NCI-H524 (cell line): ENCODE measurements at regions not wholly inside any gene's neighbourhood (a gene's known extent, or its start where the extent isn't known, plus 50 kb on each side); places are given as distances from the start of the nearest gene placed in this dataset.
"Not testable (repeated sequence)": the region's sequence is repeated elsewhere in the genome, so short reads cannot be mapped to it uniquely, and the experiment has no call there.

Source experiments
- DNase-seq, 2 experiments: peaks; one replicate each; lab custom pipeline; 2025; lab: John Stamatoyannopoulos, UW

DNA sequence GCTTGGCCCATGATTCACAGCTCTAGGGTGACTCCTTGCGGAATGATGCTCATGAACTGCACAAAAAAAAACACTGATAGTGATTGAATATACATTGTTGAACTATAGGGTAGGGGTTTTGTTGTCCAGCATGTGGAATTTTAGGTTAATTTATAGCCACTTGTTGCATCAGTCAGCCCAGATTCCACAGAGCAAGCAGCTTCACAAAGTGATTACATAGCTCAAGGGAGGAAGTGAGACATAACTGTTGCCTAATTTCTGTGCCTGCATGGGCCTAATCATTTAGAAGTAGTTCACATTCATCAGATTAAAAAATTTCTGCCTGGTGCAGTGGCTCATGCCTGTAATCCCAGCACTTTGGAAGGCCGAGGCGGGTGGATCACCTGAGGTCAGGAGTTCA, 142.2 kb upstream of the ZNF722 start:
- not testable (repeated sequence) for DNase-seq

DNA sequence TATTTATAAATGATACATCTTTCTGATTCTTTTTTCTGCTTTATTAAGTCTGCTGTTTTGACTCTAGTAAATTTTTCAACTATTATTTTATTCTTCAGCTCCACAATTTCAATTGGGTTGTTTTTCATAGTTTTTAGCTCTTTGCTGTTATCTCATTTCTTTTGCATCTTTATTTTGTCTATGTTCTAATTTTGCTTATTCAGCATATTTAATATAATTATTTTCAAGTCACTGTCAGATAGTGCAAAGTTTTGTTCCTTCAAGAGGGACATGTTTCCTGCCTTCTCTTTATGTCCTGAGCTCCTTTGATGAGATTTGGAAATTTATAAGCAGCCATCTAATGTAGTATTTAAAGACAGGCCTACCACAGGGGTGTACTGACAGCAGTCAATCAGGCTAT, 131.5 kb upstream of the ZNF722 start:
- DNase-seq = no peak

DNA sequence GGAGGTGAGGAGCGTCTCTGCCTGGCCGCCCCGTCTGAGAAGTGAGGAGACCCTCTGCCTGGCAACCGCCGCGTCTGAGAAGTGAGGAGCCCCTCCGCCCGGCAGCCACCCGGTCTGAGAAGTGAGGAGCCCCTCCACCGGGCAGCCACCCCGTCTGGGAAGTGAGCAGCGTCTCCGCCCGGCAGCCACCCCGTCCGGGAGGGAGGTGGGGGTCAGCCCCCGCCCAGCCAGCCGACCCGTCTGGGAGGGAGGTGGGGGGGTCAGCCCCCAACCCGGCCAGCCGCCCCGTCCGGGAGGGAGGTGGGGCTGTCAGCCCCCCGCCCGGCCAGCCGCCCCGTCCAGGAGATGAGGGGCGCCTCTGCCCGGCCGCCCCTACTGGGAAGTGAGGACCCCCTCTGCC, 124.4 kb upstream of the ZNF722 start:
- not testable (repeated sequence) for DNase-seq

DNA sequence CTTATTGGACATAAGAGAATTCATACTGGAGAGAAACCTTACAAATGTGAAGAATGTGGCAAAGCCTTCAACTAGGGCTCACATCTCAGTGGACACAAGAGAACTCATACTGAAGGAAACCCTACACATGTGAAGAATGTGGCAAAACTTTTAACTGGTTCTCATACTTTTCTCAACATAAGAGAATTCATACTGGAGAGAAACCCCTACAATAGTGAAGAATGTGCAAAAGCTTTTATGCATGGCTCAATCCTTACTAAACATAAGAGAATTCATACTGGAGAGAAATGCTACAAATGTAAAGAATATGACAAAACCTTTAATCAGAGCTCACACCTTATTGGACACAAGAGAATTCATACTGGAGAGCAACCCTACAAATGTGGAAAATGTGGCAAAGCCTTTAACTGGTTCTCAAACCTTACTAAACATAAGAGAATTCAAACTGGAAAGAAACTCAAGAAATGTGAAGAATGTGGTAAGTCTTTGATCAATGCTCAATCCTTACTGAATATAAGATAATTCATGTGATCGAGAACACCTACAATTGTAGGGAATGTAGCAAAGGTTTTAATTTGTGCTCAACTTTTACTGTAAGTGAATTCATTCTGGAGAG, 121.8 kb upstream of the ZNF722 start:
- DNase-seq = no peak

GRCh38 chr7:63887031-63887430, 111.6 kb upstream of the ZNF722 start:
- no peak for DNase-seq

- peak; percentile 26 to 64 for DNase-seq
Observed at GRCh38 chr7:63899691-63900393, 98.8 kb upstream of the ZNF722 start.

- DNase-seq = peak; percentile 77 to 91
Observed at GRCh38 chr7:63900394-63901203, 98.0 kb upstream of the ZNF722 start.

DNA sequence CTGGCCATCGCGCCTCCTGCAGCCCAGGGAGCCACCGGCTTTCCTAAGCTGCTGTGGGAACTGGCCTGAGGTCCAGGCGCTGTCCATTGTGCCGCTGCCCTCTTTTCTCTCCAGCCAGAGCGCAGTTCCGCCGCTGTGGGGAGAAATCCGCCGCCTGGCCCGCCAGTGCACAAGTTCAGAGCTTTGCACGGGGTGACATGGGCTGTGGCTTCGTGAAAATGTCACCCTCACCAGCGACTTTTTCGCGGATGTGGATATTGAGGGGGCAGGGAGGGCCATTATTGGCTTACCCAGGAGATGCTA, 97.5 kb upstream of the ZNF722 start:
- DNase-seq = not testable (repeated sequence)

- no peak for DNase-seq
Observed at GRCh38 chr7:63918986-63919385, 79.7 kb upstream of the ZNF722 start.

DNA sequence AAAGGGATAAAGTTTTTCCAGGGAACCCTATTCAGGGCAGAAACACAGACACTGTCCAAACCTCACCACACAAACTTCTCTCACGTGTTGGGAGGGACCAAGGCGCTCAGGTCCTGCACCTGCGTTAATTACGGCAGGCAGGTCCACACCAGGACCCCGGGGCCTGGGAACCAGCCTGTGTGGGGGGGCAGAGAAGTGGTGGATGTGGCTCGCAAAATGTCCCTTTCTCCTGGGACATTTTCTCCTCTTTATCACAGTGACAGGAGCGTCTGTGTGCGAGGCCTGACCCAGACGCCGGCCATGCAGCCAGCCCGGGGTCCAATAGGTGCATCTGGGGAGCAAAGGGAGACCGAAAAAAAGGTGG, 73.4 kb upstream of the ZNF722 start:
- peak in 1 of 2 experiments; percentile 8 for DNase-seq

DNA sequence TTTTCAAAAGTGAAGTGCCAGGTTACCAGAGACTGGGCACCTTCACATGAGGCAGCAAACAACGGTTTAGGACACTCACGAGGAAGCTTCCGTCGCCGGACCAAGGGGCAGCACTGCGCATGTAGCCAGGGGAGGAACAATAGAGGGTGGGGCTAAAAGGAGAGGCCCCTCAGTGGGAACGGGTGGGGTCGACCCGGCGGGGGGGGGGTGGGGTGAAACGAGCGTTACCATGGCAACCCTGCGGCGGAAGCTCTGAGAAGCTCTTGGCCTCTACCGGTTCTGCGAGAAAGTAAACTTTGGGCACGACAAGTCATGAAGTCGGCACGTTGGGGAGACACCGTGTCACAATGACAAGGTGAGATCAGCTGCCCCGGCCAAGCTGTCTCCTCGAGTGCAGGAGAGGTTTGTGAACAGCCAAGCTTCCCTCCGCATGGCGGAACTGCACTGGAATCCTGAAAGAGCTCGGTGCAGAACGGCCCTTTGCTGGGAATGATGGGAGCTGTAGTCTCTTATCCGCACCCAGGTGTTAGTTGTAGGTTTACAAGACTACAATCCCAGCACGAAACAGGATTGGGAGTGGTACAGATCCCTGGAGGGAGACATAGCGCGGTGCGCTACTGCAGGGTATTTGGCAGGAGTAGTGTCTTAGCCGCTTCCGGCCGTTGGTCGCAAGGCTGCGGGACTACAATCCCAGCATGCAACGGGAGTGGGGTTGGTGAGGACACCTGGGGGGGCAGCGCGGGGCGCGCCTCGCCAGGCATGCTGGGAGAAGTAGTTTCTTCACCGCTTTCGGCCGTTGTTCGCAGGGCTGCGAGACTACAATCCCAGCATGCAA, 72.8 kb upstream of the ZNF722 start:
- DNase-seq = peak; percentile 85 to 88

DNA sequence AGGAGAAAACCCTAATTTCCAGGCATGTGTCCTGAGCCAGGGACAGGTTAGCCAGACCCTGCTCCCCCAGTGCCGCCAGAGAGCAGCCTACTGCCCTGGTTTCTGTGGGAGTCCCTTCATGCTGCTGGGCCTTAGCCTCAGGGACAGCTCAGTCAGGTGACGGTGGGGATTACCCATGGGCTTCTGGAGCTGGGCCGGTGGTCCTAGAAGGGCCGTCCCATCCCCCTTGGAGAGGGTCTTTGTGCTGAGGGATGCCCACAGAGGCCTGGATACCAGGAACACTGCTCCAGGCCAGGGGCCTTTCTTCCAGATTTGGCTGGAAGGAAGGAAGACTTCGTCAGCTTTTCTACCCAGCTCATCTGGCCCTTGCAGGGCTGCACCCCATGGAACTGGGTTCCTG, 71.4 kb upstream of the ZNF722 start:
- DNase-seq = no peak

DNA sequence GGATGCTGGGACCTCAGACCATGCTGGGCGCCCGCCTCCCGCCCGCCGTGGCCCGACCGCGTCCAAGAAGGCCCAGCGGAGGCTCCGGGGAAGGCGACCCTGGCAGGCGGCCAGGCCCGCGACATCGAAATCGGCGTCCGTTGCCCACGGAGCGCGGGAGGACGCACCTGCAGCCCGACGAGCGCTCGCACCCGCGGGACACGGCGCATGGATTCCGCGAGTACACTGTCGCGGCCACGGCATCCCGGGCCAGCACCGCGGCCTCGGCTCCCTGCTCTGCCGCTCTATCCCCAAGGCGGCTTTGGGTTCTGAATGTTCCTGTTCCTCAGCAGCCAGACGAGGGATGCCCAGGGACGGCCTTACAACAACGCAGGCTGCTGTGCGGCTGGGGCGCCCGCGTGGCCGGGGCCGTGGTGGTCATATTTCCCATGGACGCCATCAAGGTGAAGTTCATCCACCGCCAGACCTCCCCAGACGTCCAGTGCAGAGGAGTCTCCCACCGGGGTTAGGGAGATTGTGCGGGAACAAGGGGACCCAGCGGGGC, 67.5 kb upstream of the ZNF722 start:
- DNase-seq = no peak

GRCh38 chr7:63931985-63932577, 66.6 kb upstream of the ZNF722 start:
- no peak for DNase-seq
